ENCODE measurements at regions not wholly inside any gene's neighbourhood (a gene's known extent, or its start where the extent isn't known, plus 50 kb on each side); places are given as distances from the start of the nearest gene placed in this dataset.
A peak's percentile ranks its signal among the peaks of the same experiment; 100 is the strongest.
"Not testable (repeated sequence)": the region's sequence is repeated elsewhere in the genome, so short reads cannot be mapped to it uniquely, and the experiment has no call there.

DNA sequence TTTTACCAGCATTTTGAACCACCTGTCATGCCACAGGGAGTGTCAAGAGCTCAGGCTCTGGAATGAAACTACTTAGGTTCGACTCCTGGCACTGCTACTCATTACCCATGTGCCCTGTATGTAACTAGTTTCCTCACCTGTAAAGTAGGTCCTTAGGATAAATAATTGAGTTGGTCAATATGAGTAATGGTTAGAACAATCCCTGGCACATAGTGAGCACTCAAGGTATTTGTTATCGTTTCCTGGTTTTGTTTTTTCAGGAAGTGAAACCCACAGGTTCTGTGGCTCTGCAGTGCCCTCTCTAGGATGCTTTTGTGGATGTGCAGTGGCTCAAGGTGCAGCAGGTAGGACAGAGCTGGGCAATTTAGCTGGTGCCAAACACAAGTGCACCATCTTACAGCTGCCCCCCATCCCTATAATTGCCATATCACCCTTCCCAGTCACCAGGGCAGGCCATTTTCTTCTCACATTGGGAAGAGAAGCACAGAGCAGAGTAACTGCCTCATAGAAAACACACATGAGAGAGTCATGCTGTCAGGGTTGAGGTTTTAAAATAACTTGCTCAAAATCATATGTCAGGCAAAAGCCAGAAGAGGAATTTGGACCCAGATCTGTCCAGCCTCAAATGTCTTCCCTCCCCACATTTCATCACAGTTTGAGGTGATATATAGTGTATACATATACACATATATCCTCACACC is 297.5 kb downstream of the RPAP3 start:
- DNase-seq, result peak; percentile 26

DNA sequence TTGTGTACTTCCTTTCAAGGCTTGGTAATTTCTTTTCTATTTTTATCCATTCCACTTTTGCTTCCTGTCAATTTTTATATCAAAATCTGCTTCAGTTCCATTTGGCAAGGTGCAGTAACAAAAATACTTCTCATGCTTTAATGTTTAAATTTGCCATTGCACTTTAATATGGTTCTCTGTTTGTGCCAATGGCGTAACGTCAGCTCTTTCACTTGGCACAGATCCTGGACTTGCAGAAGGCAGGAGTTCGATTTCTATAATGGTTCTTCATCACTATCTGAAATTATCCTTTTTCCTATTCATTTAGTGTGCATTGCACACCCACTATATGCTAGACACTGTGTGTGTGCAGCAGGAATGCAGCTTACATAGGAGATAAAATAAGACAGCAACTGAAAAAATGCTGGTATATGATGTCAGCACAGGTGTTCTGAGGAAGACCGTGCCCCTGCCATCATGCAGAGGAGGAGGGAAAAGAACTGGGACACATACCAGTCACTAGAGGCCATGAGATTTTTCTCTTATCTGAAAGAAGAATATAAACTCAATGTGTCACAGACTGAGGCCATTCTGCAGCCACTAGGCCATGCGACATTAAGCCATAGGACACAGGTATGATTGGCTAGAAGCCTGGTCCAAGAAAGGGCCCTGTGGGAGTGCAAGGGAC is 298.2 kb downstream of the RPAP3 start:
- DNase-seq, result no peak

DNA sequence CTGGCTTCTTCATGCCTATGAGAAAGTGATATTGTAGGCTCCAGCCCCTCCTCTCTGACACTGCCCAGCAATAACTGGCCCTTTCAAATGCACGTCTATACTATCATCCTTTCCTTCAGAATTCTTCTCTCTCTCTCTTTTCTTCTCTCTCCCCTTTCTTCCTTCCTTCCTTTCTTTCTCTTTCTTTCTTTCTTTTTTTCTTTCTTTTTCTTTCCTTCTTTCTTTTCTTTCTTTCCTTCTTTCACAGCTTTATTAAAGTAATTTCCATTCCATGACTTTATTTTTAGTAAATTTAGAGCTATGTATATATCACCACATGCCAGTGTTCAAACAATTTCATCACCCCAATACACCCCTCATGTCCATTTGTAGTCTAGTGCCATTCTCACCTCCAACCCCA is 302.1 kb downstream of the RPAP3 start:
- DNase-seq, result no peak

DNA sequence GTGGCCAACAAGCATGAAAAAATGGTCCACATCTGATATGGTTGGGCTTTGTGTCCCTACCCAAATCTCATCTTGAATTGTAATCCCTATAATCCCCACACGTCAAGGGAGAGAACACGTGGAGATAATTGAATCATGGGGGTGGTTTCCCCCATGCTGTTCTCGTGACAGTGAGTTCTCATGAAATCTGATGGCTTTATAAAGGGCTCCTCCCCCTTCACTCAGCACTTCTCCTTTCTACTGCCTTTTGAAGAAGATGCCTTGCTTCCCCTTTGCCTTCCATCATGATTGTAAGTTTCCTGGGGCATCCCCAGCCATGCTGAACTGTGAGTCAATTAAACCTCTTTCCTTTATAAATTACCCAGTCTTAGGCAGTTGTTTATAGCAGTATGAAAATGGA is 304.6 kb downstream of the RPAP3 start:
- not testable (repeated sequence) for DNase-seq

DNA sequence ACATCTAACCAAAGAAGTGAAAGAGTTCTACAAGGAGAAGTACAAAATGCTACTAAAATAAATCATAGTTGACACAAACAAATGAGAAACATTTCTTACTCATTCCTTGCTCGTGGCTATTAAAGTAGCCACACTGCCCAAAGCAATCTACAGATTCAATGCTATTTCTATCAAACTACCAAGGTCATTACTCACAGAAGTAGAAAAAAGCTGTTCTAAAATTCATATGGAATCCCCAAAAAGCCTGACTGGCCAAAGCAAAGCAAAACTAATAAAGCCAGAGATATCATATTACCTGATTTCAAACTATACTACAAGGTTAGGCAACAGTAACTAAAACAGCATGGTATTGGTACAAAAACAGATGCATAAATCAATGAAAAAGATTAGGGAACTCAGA is 305.6 kb downstream of the RPAP3 start:
- no peak for DNase-seq

DNA sequence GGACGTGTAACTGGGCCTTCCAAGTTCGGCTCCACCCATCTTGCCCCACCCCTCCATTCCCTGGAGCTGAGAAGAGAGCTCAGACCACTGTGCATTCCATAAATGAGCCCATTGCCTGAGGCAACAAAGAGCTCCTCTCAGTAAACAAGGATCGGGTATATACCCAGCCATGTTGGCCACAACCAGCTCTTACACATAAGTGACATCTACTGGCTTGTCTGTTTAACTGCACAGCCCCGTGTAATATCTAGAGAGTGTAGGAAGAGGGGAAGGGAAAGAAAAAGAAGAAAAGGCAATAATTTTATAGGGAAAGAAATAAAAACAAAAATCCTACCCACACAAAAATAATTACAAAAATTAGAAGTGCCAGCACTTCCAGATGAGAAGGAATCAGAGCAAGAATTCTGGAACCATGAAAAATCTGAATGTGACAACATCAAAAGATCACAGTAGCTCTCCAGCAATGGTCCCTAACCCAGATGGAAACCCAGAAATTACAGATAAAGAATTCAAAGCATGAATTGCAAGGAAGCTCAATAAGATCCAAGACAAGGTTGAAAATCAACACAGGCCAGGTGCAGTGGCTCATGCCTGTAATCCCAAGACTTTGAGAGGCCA is 308.1 kb downstream of the RPAP3 start:
- no peak for DNase-seq

DNA sequence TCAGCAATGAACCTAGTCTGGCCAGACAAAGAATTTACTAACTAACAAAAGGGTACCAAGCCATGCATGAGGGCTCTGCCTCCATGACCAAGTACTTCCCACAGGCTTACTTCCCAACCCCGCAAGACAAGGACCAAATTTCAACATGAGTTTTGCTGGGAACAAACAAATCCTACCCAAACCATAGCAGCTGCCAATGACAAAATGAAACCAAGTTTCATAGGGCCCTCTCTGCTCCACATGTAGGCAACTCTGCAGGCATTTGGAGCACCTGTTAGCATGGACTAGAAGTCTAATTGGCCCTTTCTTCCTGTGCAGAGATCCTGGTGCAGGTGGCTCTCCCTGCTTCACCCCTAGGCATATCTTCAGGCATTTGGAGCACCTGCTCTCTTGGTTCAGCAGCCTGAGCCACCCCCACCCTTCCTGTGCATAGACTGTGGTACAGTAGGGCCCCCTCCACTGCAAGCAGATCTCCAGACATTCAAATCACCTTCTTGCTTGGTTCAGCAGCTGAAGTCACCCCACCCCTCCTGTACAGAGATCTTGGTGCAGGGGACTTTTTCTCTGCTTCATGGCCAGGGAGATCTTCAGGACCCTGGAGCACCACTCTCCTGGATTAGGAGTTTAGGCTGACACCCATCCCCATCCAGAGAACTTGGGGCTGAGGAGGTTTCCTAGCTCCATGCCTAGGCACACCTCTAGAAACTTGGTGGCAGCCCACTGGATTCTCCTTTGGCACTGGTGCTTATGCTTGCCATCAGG is 308.7 kb downstream of the RPAP3 start:
- DNase-seq, result no peak

DNA sequence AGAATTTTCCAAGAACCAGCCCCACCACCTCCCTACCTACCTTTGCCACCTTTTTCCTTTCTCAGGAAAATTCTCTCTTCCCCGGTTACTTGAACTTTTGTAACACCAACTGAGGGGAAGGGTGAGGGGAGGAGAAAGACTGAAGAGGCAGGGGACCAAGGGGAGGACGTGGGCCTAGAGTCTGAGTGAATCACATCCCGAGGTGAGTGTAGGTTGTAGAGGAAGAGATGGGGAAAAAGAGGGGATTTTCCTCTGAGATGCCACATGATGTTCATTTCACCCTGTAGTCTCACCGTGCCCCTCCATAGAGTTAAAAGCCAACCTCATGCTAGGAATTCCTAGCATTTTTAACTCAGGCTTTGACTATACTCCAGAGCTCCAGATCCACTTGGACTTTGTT is 311.8 kb downstream of the RPAP3 start:
- DNase-seq, result no peak

DNA sequence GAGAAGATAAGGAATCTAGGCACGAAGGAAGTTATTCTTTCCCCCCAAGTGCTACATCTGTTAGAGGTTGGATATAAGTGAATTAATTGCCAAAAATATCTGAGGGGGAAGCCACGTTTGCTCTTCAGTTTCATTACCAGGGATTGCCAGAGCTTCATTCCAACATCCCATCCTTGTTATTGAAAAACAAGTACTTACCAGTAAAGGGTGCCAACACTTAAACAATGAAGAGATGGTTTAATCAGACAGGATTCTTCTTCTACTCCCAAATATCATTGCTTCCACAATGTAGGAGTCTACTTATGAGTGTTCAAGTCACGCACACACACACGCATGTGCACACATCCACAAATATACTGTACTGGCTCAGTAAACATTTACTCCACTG is 312.4 kb downstream of the RPAP3 start:
- DNase-seq, result no peak

DNA sequence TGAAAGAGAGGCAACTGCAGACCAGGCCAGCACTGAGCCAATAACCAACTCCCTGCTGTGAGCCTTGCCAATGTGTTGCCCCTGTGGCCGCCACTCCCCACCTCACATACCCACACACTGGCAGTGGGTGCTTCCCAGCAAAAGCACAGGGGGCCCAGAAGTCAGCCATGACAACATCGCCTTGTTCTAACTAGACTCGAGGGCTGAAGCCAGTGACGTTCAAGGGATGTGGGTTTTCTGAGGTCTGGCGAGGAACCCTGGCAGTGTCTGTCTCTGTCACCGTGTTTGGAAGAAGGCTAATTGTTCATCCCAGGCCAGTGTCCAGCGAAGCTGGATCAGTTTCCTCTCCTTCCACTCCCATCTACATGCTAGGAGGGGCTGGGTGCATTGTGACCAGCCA is 311.8 kb upstream of the AMIGO2 start:
- DNase-seq, result peak; percentile 51

DNA sequence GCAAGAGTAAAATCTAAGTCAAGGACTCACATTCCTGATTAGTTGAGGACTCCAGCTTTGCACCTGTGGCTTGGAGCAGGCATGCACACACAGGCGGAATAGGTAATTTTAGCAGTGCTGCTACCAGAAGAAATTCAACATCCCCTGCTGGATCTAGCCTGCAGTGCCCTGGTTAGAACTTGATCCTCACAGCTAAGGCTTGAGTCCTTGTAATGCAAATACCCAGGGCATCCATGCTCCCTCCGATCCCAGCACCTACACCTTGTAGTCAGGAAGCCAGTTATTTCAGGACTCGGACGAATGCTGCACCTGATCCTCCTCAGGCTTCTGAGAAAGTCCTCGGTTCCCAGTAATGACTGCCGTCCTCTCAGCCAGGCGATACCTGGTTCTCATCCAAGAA is 309.0 kb upstream of the AMIGO2 start:
- DNase-seq, result no peak

DNA sequence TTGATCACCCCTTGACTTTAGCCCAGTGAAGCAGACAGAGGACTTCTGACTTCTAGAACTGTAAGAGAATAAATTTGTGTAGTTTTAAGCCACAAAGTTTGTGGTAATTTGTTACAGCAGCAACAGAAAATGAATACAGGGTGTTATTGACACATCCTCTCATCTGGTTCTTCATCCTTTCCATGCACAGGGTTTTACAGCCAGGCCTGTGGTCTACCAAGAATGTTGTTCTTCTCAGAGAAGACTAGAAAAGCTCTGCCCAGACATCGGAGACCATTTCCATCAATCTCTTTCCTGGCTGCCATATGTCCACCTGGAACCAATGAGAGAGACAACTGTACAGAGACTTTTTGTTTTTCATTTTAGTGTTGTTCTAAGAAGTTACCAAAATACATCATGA is 308.2 kb upstream of the AMIGO2 start:
- no peak for DNase-seq

DNA sequence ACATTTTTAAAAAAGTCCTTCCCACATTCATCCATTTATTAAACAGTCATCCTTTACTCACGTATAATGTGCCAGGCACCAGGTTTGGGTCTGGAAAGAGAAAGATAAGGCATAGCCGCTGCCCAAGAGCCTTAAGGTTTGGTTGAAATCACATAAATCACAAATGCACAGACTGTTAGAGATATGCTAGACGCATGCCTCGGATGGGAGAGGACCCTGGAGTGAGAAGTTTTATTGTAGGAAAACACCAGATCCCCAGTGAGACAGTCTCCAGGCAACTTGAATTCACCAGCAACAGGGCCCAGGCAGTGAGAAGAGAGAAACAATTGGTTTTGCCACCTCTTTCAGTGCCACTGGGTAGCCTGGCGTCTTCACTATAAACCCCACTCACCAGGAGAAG is 305.9 kb upstream of the AMIGO2 start:
- DNase-seq, result no peak

DNA sequence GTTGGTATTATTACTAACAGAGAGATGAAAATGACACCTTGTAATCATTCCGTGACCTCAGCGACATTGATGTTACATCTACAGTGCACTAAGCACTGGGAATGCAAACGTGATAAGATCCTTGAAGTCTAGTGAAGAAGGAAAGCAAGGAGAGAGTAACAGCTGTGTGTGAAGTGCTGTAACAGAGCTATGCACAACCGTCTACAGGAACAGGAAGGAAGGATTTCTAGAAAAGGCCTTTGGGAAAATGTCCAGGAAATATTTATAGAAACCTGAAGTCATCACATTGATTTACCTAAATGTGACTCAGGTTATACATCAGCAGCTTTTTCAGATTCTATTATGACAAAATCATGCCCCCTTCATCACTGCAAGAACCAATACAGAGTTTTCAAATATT is 304.2 kb upstream of the AMIGO2 start:
- DNase-seq, result no peak

DNA sequence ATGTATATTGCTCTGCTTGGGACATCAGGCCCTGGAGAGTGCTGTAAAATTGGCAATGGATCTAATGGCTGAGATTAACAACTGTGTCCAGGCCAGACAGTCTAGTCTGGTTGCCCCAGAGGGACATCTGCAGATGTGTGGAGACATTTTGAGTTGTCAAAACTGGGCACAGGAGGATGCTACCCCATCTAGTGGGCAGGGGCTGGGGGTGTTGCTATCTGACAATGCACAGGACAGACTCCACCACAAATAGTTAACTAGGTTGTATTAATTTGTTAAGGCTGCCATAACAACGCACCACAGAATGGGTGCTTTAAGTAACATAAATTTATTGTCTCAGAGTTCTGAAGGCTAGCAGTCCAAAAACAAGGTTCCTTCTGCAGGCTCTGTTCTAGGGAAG is 302.5 kb upstream of the AMIGO2 start:
- DNase-seq, result no peak

DNA sequence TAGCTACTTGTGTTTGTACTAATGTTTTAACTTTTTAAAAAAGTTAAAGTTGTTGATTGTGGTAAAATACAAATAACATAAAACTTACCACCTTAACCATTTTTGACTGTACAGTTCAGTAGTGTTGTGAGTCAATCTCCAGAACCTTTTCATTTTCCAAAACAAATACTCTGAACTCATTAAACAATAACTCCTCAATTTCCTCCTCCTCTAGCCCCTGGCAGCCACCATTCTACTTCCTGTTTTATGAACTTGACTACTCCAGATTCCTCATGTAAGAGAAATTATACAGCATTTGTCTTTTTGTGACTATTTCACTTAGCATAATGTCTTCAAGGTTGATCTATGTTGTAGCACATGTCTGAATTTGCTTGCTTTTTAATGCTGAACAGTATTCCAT is 299.1 kb upstream of the AMIGO2 start:
- DNase-seq, result no peak

DNA sequence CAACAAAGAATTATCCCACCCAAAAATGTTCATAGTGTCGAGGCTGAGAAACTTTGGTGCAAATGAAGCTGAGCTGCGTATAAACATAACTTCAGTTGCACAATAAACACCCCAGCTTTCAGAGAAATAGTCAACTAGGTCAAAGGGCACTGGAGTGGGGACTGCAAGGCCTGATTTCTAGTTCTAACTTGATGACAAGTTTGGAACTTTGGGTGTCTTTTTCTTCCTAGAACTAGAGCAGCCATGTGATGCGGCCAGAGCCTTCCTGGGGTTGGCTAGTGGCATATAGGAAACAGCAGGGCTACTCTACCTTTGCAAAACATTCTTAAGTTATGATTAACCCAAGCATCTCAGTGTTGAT is 298.4 kb upstream of the AMIGO2 start:
- DNase-seq, result no peak

DNA sequence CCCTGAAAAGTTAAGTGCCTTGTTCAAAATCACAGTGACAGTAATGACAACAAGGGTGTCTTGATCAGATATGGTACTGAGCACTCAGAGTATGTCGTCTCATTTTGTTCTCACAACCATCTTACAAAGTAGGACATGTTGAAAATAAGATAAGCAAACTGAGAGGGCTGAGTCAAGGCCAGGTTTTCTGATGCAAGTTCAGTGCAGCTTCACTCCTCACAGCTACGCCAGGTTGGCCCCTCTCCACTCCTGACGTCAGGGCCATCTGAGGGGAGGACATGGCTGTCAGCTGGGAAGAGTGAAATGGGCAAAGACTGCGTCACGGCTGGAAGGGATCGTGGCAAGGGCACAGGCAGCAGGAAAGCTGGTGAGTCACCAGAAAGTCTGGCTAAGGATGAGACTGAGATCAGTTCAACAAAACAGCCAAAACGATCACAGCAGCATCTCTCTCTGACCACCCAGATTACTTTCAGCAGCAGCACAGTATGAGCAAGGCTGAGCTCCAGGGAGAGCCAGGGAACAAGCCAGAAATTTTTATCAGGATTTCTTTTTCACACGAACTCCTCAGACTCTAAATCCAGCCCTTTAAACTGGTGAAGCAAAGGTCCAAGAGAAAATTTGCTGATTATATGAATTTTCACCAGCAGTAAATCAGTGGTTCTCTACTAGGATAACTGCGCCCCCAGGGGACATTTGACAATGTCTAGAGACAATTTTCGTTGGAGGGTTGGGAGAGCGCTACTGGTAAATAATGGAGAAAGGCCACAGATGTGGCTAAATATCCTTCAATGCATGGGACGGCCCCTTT is 297.9 kb upstream of the AMIGO2 start:
- DNase-seq, result no peak

DNA sequence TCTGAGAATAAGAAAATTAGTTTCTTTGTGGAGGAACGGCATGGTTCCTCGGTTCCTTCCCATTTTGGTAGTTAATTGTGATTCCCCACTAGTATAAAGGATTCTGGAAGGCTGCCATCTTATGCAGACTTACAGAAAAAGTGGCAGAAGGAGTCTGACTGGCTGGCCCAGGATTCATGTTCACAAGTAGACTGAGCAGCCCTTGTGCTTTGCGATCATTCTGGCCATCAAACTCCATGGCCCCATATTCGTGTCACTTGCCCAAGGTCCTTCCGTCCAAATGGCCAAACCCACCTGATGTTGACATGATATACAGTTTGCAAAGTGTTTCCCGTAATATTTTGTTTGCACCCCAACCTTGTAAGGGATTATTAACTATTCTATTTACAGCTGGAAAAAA is 297.2 kb upstream of the AMIGO2 start:
- DNase-seq, result no peak

DNA sequence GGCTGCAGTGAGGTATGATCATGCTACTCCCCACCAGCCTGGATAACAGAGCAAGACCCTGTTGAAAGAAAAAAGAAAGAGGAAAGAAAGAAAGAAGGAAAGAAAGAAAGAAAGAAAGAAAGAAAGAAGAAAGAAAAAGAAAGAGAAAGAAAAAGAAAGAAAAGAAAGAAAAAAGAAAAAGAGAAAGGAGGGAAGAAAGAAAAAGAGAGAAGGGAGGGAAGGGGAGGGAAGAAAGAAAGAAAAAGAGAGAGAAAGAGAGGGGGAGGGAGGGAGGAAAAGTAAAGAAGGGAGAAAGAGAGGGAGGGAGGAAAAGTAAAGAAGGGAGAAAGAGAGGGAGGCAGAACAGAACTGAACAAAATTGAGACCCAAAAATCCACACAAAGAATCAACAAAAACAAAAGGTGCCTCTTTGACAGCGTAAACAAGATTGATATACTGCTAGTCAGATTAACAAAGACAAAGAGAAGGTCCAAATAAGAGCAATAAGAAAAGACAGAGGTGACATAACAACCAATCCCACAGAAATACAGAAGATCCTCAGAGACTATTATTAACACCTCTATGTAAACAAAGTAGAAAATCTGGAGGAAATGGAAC is 293.9 kb upstream of the AMIGO2 start:
- no peak for DNase-seq

DNA sequence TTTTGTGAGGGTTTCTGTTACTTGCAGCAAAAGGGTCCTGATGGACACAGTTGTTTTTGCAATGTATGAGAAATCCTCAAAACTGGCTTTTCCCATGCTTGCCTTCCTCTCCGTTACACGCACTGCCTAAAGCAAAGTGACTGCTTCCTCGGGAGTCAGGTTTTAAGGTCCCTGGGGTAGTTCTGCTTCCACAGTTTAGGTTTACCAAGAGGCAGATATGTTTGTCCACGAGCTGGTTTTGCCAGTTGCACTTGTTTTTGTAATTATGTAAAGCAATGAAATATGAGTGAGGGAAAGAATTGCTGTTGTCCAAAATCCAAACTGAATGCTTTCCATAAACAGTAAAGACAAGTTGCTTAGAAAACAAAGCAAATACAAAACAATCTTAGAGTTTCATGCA is 290.7 kb upstream of the AMIGO2 start:
- DNase-seq, result no peak

DNA sequence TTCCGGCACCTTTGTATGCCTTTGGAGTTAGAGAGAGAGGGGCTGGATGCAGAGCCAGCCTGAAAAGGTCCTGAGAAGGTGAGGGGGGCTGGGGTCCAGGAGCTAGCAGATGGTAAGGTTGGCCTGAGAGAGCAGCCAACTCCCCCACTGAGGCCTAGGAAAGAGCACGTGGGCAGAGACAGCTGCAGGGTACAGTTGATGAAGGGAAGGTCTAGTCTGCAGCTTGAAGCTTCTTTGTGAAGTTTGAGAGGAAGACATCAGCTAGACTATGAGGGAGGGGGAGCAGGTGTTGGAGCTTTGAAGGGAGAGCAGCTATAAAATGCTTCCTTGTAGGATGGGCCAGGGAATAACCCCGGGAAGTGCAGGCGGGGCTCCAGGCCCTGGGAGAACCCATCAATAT is 289.3 kb upstream of the AMIGO2 start:
- DNase-seq, result no peak
